Ishikawa (cell line): ENCODE measurements at regions not wholly inside any gene's neighbourhood (a gene's known extent, or its start where the extent isn't known, plus 50 kb on each side); places are given as distances from the start of the nearest gene placed in this dataset.

Source experiments
- CREB1 ChIP-seq: IDR thresholded peaks from 2 replicates; pipeline ENCODE4 v1.6.1; 2012; ENCODE audit warnings: low read depth
- EGR1 ChIP-seq: IDR thresholded peaks from 2 replicates; pipeline ENCODE4 v1.6.1; 2012
- EP300 ChIP-seq: IDR thresholded peaks from 2 replicates; pipeline ENCODE4 v1.6.1; 2012; ENCODE audit warnings: borderline replicate concordance
- FOXM1 ChIP-seq: IDR thresholded peaks from 2 replicates; pipeline ENCODE4 v1.6.1; 2012; ENCODE audit warnings: low read depth, borderline replicate concordance
- NFIC ChIP-seq: IDR thresholded peaks from 2 replicates; pipeline ENCODE4 v1.6.1; 2012
- RAD21 ChIP-seq: IDR thresholded peaks from 2 replicates; pipeline ENCODE4 v1.6.1; 2012; ENCODE audit warnings: low read depth
- TCF12 ChIP-seq: IDR thresholded peaks from 2 replicates; pipeline ENCODE4 v1.6.1; 2012; ENCODE audit warnings: low read depth
- USF1 ChIP-seq: IDR thresholded peaks from 2 replicates; pipeline ENCODE4 v1.6.1; 2012
- YY1 ChIP-seq: IDR thresholded peaks from 2 replicates; pipeline ENCODE4 v1.6.1; 2012; ENCODE audit warnings: low read depth
- TF ChIP-seq, protein P1 (sequence below): IDR thresholded peaks from 2 replicates; pipeline ENCODE4 v1.6.1; 2012; ENCODE audit warnings: low read depth, mild to moderate bottlenecking
- TF ChIP-seq, protein P2 (sequence below): IDR thresholded peaks from 2 replicates; pipeline ENCODE4 v1.6.1; 2012

DNA sequence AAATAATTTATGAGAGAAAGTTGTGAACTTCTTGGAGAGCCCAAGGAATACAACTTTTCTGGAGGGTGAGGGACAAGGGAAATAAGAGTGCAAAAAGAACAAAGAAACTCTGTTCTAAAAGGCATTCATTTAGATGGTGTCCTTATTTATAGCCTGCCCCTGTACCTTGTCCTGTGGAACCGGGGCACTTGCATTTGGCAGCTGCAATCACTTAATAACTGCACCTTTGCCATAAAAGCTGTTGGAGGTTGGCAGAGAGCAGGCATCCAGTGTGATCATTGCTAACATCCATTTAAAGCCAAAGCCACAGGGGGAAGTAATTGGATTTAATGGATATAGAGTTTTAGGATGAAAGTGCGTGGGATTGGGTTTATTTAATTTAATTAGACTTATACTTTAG lies 50.8 kb upstream of the SGK1 start:
- TF ChIP-seq CREB1 (no peak), RAD21 (no peak), EP300 (no peak), TCF12 (no peak), EGR1 (no peak), YY1 (no peak), FOXM1 (no peak), NFIC (no peak), USF1 (no peak)
- TF ChIP-seq, protein P1, sequence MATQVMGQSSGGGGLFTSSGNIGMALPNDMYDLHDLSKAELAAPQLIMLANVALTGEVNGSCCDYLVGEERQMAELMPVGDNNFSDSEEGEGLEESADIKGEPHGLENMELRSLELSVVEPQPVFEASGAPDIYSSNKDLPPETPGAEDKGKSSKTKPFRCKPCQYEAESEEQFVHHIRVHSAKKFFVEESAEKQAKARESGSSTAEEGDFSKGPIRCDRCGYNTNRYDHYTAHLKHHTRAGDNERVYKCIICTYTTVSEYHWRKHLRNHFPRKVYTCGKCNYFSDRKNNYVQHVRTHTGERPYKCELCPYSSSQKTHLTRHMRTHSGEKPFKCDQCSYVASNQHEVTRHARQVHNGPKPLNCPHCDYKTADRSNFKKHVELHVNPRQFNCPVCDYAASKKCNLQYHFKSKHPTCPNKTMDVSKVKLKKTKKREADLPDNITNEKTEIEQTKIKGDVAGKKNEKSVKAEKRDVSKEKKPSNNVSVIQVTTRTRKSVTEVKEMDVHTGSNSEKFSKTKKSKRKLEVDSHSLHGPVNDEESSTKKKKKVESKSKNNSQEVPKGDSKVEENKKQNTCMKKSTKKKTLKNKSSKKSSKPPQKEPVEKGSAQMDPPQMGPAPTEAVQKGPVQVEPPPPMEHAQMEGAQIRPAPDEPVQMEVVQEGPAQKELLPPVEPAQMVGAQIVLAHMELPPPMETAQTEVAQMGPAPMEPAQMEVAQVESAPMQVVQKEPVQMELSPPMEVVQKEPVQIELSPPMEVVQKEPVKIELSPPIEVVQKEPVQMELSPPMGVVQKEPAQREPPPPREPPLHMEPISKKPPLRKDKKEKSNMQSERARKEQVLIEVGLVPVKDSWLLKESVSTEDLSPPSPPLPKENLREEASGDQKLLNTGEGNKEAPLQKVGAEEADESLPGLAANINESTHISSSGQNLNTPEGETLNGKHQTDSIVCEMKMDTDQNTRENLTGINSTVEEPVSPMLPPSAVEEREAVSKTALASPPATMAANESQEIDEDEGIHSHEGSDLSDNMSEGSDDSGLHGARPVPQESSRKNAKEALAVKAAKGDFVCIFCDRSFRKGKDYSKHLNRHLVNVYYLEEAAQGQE, result no peak
- TF ChIP-seq, protein P2, sequence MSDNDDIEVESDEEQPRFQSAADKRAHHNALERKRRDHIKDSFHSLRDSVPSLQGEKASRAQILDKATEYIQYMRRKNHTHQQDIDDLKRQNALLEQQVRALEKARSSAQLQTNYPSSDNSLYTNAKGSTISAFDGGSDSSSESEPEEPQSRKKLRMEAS, result no peak
